PC-3 (cell line): ENCODE measurements at regions not wholly inside any gene's neighbourhood (a gene's known extent, or its start where the extent isn't known, plus 50 kb on each side); places are given as distances from the start of the nearest gene placed in this dataset.
"Not testable (repeated sequence)": the region's sequence is repeated elsewhere in the genome, so short reads cannot be mapped to it uniquely, and the experiment has no call there.

Experiments used
- CTCF ChIP-seq: fragments of 300-600 bp; sonication (generic); conservative IDR thresholded peaks from 2 replicates; pipeline ENCODE4 v1.5.1; 2017; ENCODE audit warnings: antibody characterized with exemption, low read depth, mild to moderate bottlenecking, low read length
- EZH2phosphoT487 ChIP-seq: fragments of 300-600 bp; sonication (generic); IDR thresholded peaks from 2 replicates; pipeline ENCODE4 v1.6.1; 2018; ENCODE audit warnings: mild to moderate bottlenecking, antibody characterized with exemption, low read length, borderline replicate concordance

DNA sequence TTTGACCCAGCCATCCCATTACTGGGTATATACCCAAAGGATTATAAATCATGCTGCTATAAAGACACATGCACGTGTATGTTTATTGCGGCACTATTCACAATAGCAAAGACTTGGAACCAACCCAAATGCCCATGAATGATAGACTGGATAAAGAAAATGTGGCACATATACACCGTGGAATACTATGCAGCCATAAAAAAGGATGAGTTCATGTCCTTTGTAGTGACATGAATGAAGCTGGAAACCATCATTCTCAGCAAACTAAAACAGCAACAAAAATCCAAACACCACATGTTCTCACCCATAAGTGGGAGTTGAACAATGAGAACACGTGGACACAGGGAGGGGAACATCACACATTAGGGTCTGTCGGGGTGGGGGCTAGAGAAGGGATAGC is 889.1 kb downstream of the NR2F1-AS1 start:
- not testable (repeated sequence) for TF ChIP-seq CTCF, EZH2phosphoT487
